Esophagus muscularis mucosa (tissue), 3 donors: ENCODE measurements at regions not wholly inside any gene's neighbourhood (a gene's known extent, or its start where the extent isn't known, plus 50 kb on each side); places are given as distances from the start of the nearest gene placed in this dataset.

ENCODE experiments used
- POLR2A ChIP-seq: fragments of 450-650 bp; IDR thresholded peaks from one replicate; pipeline ENCODE4 v1.6.1; 2017; ENCODE audit warnings: antibody characterized with exemption, moderate library complexity, mild to moderate bottlenecking, low read depth
- TF ChIP-seq, protein P1 (sequence below), 3 experiments: fragments of 200-600 bp in 2 of 3; fragments of 450-650 bp in 1 of 3; sonication (generic) in 2 of 3; IDR thresholded peaks; one replicate each; pipeline ENCODE4 v1.5.1; 2017 to 2019; ENCODE audit warnings: antibody characterized with exemption in 3 of 3, mild to moderate bottlenecking in 2 of 3, moderate library complexity in 1 of 3

DNA sequence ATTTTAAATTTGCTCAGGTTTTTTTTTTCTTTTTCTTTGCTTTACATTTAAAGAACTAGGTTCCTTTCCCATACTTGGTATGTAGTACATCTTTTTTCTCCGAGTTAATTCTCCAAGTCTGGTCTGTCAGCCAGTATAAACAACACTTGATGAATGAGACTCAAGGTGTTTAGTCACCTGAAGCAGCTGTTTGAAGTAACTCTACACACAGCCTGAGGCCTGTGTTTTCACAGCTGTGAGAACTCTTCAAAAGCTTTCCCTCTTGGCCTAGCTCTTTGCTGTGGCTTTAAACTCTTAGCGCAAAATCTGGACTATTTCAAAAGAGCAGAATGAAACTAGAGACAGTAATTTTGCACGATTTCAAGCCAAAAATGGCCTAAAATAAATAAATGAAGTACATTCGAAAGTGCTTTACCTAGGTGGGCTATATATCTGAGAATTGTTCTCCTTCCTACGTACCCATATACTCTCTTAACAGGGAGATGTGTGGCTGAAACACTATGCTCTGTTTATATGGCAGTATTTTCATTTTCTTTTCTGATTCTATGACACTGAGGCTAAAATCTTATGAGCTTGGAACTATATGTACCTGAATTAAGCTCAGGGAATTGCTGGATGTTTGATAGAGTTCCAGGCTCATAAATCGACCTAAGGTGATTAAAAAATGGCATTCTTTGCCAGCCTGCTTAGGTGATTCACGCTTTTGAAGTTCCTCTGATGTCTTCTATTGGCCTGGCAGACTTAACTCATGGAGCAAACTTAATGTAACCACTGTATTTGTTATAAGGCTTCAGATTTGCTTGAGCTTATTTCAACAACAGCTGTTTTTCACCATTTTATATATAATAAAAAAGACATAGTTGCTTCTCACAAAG, 1044.1 kb upstream of the ZEB2 start:
- TF ChIP-seq, protein P1, sequence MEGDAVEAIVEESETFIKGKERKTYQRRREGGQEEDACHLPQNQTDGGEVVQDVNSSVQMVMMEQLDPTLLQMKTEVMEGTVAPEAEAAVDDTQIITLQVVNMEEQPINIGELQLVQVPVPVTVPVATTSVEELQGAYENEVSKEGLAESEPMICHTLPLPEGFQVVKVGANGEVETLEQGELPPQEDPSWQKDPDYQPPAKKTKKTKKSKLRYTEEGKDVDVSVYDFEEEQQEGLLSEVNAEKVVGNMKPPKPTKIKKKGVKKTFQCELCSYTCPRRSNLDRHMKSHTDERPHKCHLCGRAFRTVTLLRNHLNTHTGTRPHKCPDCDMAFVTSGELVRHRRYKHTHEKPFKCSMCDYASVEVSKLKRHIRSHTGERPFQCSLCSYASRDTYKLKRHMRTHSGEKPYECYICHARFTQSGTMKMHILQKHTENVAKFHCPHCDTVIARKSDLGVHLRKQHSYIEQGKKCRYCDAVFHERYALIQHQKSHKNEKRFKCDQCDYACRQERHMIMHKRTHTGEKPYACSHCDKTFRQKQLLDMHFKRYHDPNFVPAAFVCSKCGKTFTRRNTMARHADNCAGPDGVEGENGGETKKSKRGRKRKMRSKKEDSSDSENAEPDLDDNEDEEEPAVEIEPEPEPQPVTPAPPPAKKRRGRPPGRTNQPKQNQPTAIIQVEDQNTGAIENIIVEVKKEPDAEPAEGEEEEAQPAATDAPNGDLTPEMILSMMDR (IDR thresholded peaks at IDR 0.05), result no peak
- no peak for TF ChIP-seq POLR2A
